Germinal center (tissue), 1 donor: ENCODE measurements at regions not wholly inside any gene's neighbourhood (a gene's known extent, or its start where the extent isn't known, plus 50 kb on each side); places are given as distances from the start of the nearest gene placed in this dataset.

Experiments used
- DNase-seq: peaks from one replicate; pipeline ENCODE4 v3.0.0; 2012; ENCODE audit warnings: mixed read lengths, low spot score

DNA sequence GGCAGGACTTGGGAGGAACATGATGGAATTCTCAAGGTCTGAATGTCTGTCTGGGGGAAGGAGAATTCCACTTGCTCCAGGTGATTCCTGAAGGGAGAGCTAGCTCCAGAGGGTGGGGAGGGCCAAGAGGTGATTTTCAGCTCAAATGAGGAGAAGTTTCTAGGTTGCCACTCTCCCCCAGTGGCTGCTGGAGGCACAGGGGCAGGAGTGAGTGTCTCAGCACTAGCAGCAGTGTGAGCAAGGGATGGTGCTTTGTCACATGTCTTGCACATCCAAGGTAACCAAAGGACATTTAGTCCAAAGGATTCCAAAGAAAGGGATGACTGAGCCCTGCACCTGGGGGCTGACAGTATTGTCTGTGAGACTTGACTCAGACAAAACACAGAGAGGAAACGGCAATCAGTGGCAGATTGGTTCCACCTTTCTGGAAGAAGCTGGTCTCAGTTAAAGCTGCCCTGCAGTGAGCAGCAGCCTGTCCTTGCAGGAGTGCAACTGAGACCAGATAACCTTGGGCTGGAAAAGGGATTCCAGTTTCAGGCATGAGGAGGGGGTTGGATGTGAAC is 51.2 kb upstream of the PCBD1 start:
- no peak for DNase-seq

DNA sequence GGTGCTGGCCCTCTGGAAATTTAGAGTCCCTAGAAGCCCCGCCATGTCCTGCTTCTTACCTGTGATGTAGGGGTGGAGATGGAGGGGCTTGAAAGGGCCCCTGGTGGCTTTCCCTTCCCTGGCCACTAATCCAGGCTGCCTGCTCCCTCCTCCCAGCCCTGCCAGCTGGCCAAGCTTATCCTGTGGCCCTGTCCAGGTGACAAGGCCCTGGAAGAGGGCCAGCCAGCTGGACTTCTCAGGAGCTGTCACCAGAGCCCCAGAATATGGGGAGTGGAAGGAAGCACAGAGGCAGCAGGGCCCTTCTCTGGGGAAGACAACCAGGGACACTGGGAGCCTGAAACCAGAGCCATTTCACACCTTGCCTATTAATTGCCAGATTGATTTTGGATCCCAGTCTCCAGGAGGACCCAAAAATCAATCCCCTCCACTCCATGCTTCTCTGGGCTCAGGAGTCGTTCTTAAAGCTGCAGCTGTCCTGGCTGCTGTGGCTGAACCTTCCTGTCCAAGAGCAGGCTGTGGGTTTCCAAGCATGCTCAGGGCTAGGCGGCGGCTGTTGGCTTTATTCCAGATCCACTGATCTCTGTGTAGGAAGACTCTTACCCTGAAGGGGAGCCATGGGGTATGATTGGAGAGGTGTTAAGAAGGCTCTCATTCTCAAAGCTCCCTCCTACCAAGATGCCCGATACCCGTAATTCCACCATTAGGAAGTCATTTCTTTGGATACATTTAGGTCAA is 52.6 kb upstream of the PCBD1 start:
- DNase-seq, result no peak

DNA sequence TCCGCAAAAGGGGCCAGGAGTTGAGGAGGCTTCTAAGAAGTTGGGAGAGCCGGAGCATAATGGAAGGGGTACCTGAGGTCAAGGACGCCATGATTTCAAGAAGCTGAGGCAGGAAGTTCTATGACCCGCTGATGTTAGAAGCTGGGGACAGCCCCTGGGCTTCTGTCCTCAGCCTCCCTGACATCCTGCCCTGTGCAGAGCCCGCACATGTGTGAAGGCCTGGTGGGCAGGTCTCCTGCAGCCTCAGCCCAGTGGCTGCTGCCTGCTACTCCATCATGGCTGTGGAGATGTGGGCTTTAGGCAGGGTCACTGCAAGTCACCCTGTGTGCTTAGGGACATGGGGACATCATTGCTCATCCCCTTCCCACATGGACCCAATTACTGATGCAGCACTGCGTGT is 53.8 kb upstream of the PCBD1 start:
- no peak for DNase-seq

DNA sequence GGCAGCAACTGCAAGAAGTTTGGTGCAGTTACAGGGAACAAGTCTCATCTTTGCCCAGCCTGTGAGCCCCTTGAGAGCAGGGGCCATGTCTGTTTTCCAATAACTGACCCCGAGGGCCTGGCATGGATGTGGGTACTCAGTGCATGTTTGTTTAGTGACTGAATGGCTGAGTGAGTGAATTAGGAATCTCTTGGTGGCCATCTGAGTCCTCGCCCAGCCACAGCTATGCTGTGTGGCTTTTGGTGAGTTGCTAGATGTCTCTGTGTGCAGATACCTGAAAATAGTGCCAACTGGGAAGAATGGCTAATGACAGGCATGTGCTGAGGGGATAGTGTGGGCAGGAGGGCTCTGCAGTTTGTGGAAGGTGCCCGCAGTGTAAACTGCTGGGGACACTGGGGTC is 54.4 kb upstream of the PCBD1 start:
- DNase-seq, result no peak

DNA sequence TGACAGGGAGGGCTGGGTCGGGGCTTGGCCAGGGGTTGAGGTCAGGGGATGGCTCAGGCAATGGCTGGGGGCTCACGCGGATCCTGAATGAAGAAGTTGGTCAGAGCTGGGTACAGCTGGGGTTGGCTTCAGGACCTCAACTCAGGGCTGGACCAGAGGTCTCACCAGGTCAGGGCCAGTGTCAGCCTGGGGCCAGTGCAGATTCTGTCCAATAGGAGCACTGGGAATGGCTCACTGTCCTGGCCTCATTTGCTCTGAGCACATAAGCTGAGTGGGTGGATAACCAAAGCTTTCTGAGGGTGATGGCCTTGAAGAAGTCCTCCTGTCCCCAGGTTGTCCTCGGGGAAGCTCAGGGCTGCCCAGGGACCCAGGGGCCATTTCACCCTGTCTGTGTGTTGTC is 54.9 kb upstream of the PCBD1 start:
- DNase-seq, result no peak

DNA sequence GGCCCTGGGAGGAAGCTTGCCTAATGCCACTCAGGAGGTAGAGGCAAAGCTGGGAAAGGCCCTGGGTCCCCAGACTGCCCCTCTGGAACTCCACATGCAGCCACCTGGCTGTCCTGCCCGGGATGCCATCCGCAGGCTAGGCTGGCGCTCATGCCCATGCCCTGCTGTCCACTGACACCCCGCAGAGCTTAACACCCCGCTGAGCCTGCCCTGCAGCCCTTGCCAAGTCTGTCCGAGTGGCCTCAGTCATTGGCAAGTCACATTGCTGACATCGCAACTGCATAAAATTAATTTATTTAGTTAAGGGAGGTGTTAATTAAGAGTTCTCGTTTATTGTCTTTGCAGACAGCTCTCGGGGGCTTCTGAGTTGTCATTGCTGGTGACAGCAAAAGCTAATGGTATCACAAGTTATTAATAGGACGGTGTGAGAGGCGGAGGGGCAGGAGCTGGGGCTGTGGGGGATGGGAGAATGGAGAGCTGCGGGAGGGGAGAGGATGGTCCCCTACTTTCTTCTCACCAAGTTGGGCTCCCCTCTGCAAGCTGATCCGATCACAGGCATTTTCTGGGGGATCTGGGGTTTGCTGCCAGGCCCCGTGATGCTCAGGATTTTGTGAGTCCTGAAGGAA is 55.6 kb upstream of the PCBD1 start:
- no peak for DNase-seq

DNA sequence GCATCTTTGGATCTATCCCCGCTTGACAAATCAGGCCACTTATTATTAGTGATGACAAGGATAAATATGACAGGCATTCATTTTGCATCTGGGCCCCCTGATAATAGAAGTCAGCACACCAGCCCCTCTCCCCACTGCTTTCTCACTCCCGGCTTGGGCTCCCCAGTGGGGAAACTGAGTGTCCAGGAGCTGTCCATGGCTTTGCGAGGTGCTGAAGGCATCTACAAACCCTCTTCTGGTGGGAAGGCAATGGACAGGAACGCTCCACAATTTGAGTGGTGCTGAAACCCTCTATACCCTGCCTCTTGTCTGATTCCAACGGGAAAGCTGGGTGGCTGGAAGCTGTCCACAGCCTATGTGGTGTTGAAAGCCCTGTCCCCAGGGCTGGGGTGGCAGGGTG is 61.7 kb upstream of the PCBD1 start:
- no peak for DNase-seq

DNA sequence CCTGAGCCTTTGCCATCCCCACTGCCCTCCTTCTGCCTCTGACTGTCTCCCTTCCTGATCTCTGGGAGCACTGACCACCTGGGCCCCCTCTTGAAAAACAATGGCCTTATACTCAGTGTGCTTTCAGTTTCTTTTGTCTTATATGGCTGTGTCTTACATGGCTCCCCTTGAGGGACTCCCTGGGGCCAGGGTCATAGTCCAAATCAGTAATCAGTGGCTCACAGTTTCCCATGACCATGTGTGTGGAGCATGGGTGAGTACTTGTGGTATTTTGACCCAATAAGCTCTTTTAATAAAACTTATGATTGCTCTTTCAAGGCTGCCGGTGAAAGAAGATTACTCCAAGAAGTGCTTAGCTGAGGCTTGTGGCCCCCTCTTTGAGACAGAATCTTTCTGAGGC is 62.4 kb upstream of the PCBD1 start:
- DNase-seq, result no peak

DNA sequence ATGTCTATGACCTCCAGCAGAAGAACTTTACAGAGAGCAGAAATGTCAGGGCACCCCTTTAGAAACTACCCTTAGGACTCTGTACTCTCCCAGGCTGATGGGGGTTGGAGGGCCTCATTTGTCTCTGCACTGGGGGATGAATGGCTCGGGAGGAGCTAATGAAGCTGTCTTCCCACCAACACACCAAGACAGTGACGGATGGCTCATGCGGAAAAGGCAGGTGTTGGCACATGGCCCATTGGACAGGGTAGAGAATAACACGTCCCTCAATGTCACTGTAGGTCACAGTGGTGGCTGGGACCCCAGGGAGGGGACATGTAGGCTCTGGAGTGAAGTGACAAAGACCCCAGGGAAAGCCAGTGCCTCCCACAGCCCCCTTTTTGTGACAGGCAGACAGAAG is 64.0 kb upstream of the PCBD1 start:
- DNase-seq, result no peak

DNA sequence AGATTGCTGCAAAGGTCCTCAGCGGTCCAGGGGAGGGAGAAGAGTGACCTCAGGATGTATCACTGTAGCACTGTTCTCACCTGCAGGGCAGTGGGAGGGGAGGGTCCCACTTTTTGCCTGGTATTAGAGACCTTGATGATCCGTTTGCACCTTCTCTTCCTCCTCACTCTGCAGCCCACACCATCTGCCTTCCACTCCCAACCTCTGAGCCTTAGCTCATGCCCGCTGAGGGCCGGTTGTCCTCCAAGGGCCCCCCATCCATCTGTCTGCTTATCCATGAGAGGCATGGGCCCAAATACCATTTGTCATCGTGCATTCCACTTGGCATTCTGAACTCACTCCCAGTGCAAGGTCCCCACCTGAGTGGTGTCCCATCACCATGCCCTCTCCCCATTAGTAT is 64.6 kb upstream of the PCBD1 start:
- no peak for DNase-seq

DNA sequence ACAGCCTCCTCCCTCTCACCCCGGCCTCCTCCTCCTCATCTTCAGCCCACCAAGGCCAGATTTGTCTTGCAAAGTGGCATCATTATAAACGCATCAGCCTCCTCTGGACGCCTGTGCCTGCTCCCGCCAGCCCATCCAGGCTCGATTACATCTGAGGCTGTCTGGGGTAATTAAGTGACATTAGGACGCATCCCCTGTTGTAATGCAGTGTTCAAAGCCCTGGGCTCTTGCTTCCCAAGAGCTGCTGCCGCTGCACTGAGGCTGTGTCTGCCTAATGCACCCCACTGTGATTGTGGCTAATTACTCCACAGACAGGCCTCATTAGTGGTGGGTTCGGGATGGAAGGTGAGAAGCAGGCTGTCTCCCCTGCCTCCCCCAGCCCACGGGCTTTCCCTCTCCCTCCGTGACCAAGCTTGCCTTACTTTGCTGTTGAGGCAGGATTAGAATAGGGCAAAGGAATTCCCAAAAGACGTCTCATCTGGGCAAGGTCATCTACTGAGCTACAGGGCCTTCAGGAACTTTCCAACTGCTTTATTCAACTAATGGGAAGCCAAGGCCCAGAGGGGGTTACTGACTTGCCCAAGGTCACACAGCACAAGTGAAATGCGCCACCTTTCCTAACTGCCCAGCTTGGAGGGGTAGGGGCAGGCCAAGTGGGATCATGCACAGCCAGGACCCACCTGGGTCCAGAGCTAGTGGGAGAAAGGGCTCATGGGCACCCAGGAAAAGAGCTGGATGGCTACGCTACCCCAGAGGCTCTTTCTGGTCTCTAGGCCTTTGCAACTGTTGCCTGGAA is 66.2 kb upstream of the PCBD1 start:
- DNase-seq, result no peak

DNA sequence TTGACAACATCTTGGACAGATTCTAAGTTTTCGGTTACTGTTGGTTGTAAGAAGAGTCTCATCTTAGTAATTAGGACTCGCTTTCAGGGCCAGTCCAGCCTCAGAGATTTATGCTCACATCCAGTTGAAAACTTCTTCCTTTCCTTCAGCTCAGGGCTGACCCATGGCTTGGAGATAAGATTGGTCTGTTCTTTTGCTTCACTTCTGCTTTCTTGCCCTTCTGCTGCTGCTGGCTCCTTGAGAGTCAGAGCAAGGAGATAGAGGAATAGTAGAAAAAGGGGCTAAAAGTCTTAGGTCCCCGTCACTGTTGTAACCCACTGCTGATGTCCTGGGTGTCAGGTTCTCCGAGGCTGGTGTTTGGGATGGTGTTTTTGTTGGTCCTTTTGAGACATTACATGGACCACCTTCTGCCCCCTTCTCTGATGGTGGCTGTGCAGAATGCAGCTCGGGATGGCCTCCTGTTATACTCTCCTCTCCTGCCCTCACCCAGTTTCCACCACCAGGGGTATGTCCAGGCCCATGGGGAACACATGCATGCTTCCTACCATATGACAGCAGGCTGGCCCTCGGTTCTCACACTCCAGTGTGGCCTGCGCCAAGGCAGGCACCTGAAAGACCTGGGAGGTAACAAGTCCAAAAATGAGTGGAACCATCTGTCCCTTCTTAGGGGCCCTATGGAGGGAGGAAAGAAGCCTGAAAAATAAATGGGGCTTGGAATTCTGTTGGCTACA is 67.8 kb upstream of the PCBD1 start:
- DNase-seq, result no peak

DNA sequence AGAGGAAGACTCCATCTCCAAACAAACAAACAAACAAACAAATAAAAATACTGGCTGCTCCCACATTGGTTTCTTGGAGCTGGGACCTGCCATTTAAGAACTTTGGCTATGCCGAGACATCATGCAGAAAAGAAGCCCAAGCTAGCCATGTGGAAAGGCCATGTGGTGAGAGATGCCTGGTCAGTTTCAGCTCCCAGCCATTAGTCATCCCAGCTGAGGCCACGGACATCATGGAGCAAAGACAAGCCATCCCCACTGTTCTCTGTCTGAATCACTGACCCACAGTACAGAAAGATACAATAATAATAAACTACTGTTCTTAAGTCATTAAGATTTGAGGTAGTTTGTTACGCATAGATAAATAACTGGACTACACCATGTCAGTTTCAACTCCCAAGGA is 70.0 kb upstream of the PCBD1 start:
- DNase-seq, result no peak

DNA sequence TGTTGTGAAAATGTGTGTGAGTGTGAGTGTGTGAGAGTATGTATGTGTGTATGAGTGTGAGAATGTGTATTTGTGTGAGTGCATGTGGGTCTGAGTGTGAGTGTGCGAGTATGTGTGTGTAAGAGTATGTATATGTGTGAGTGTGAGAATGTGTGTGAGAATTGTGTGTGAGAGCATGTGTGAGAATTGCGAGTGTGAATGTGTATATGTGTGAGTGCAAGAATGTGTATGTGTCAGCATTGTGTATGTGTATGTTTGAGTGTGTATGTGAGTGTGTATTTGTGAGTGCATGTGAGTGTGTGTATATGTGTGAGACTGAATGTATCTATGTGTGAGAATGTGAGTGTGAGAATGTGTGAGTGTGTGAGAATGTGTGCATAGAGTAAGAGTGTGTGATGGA is 72.0 kb upstream of the PCBD1 start:
- no peak for DNase-seq

DNA sequence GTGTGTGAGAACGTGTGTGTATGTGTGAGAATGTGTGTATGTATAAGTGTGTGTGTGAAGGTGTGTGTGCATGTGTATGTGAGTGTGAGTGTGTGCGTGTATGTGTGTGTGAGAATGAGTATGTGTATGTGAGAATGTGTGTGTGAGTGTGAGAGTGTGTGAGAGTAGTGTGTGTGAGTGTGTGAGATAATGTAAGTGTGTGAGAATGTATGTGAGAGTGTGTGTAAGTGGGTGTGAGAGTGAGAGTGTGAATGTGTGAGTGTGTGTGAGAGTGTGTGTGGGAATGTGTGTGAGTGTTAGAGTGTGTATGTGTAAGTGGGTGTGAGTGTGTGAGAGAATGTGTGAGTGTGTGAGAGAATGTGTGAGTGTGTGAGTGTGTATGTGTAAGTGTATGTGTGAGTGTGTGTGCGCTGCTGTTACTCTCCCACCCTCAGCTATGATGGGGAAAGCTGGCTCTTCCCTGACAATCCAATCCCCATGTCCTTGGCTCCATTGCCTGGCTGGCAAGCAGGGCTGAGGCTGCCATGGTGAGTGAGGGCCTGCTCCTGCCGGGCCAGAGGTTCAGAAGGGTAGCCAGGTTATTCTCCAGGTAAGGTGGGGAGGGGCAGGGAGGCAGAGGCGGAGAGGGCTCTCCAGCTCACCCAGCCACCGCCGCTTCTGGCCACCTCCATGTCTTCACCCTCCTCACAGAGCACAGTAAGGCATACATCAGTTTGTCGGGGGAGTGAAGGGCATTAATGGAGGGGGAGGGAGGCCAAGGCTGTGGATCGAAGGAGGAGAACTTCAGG is 72.6 kb upstream of the PCBD1 start:
- DNase-seq, result no peak

DNA sequence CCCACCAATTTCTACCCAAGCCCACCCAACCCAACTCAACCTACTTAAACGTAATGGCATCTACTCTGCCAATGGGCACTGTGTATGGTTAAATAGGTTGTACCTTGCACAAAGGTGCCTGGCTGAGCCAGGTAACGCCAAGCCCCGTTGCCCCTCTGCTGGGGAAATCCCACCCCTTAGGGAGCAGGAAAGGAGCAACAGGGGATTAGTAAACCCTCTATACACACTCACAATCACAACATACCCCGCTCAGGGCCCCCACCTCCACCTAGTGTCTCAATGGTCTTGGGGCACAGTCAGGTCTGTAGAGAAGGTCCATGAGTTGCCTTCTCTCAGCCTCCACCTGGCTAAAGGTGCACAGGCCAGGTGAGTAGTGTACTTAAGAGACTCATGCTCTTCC is 74.3 kb upstream of the PCBD1 start:
- no peak for DNase-seq

DNA sequence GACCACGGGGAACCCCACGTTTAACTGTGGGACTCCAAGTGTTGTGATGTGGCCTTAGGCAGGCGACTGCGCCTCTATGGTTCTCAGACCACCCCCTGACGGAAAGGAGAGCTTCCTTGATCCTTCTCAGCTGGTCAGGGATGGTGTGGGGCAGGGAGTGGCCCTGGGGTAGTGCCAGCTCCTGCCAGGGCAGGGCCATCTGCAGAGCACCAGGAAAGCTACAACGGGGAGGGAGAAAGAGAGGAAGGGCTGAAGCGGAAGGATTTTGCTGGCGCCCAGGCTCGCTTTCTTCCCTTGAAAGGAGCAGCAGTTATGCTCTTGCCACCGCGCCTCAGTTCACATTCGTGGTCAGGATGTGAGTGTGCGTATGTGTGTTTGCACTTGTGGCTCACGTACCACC is 74.9 kb upstream of the PCBD1 start:
- no peak for DNase-seq

DNA sequence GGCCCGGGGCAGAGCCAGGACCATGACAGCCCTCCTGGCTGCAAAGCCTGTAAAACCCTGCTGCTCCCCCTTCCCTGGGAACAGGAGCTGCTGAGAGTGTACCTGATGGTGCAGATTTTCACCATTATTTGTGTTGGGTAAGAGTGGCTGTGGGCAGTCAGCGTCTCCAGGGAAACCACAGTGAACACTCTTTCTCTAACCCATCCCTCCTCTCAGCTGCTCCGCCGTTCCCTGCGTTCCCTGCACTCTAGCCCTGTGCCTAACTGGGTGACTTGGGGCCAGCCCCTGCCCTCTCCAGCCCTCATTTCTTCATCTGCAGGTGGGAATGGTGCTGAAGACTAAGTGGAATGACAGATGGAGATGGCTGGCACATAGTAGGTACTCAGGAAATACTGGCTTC is 75.9 kb upstream of the PCBD1 start:
- no peak for DNase-seq

DNA sequence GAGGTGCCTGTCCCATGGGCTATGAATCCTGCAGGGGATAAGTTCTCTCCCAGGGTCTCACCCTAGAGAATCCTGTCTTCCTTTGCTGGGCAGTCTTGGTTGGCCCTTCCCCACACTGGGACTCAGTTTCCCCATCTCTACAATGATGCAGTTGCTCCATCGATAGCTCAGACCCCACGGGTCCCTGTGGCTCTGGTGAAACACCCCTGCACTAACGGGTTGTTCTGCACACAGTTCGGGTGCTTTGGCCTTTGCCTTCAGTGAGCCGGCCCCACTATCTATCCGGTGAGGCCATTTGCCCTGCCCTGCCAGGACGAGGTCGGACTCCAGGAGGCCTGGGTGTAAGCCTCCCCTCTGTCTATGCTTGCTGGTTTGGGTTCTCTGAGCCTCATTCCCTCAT is 76.5 kb upstream of the PCBD1 start:
- no peak for DNase-seq

DNA sequence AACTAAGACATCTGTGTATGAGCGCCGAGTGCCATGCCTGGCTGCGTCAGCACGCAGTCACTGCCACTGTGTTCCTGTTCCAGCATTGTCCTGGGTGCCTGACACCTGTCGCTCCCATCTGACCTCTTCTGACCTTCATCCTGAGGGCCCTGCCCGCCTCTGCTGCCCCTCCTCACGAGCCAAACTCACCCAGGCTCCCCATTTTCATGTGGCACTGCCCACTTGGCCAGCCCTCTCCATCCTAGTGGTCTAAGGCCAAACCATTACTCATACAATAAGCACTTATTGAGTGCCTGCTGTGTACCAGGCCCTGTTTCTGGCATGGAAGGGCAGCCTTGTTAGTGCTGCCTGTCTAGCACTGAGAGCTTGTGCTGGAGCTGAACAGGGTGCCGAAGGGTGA is 77.2 kb upstream of the PCBD1 start:
- DNase-seq, result no peak
